GM12878 (cell line): ENCODE measurements at regions not wholly inside any gene's neighbourhood (a gene's known extent, or its start where the extent isn't known, plus 50 kb on each side); places are given as distances from the start of the nearest gene placed in this dataset.
"Not testable (repeated sequence)": the region's sequence is repeated elsewhere in the genome, so short reads cannot be mapped to it uniquely, and the experiment has no call there.

Experiments used
- ATAC-seq: fragments of 200-7000 bp; cut with Tn5 transposase; 3 replicates; pipeline ENCODE4 v1.9.1; 2020; ENCODE audit warnings: mild to moderate bottlenecking, moderate library complexity
- BruUV-seq: library from RNA; stranded (reverse); fragments of 400-500 nt; replicated peaks from 2 replicates; lab custom pipeline; 2021; lab: Mats Ljungman, UMichigan
- CTCF ChIA-PET: fragments of 300-600 bp; sonication (Branson Sonifier 250); formaldehyde crosslinking; extraction: SDS; loops from one replicate; lab custom pipeline; 2021; ENCODE audit warnings: inconsistent platforms; lab: Yijun Ruan, JAX
- POLR2A ChIA-PET: fragments of 350-600 bp; formaldehyde crosslinking; extraction: SDS; loops from one replicate; lab custom pipeline; 2021; ENCODE audit warnings: inconsistent platforms; lab: Charles Lee
- RAD21 ChIA-PET: fragments of 300-600 bp; sonication (Branson Sonifier 250); formaldehyde crosslinking; loops from one replicate; lab custom pipeline; 2023; ENCODE audit warnings: antibody characterized with exemption; ENCODE audit not compliant: unreplicated experiment; lab: Charles Lee
- SMC1A ChIA-PET: fragments of 300-600 bp; sonication (Branson Sonifier 250); formaldehyde crosslinking; loops from one replicate; lab custom pipeline; 2023; ENCODE audit not compliant: unreplicated experiment, uncharacterized antibody; lab: Charles Lee
- DNase-seq: peaks from one replicate; pipeline ENCODE4 v3.0.0-alpha.2; 2011; ENCODE audit warnings: low read depth, low spot score
- FAIRE-seq: peaks from 3 replicates; lab custom pipeline; 2011; peaks lifted over from hg19 to GRCh38; lab: Jason Lieb, UNC
- H2AFZ ChIP-seq: 2 replicates; pipeline ENCODE4 v1.6.0; 2011; ENCODE audit warnings: low read depth, low read length, control low read depth; ENCODE audit not compliant: control insufficient read depth
- H3K27ac ChIP-seq: 2 replicates; pipeline ENCODE4 v1.5.1; 2011; ENCODE audit warnings: control low read depth; ENCODE audit not compliant: control insufficient read depth, insufficient read depth
- H3K27me3 ChIP-seq, 2 experiments: replicated peaks in 1 of 2; 2 replicates each; pipeline versions ENCODE4 v1.6.0 to v1.6.1; 2011; ENCODE audit warnings: low read length in 1 of 2; ENCODE audit not compliant: control insufficient read depth in 2 of 2, insufficient read depth in 2 of 2
- H3K36me3 ChIP-seq, 2 experiments: 2 replicates each; pipeline ENCODE4 v1.5.1; 2011; ENCODE audit warnings: low read length in 1 of 2; ENCODE audit not compliant: control insufficient read depth in 2 of 2, insufficient read depth in 2 of 2
- H3K4me1 ChIP-seq: 2 replicates; pipeline ENCODE4 v1.6.1; 2011; ENCODE audit warnings: mild to moderate bottlenecking, low read length, moderate library complexity, mixed read lengths; ENCODE audit not compliant: control insufficient read depth, insufficient read depth
- H3K4me2 ChIP-seq: 2 replicates; pipeline ENCODE4 v1.6.0; 2011; ENCODE audit warnings: control low read depth; ENCODE audit not compliant: control insufficient read depth, insufficient read depth
- H3K4me3 ChIP-seq: fragments of 200-600 bp; sonication (generic); 2 replicates; pipeline ENCODE4 v1.5.1; 2016
- H3K79me2 ChIP-seq: 2 replicates; pipeline ENCODE4 v1.6.0; 2011; ENCODE audit warnings: low read length; ENCODE audit not compliant: control insufficient read depth, insufficient read depth
- H3K9ac ChIP-seq: 2 replicates; pipeline ENCODE4 v1.8.0; 2011; ENCODE audit warnings: low read length, control low read depth, mixed read lengths; ENCODE audit not compliant: control insufficient read depth, insufficient read depth
- H3K9me3 ChIP-seq: replicated peaks from 3 replicates; pipeline ENCODE4 v1.5.1; 2011; ENCODE audit warnings: mild to moderate bottlenecking, low read length; ENCODE audit not compliant: control insufficient read depth, insufficient read depth
- H4K20me1 ChIP-seq: 2 replicates; pipeline ENCODE4 v1.6.0; 2011; ENCODE audit not compliant: control insufficient read depth, insufficient read depth
- POLR2AphosphoS2 ChIP-seq: IDR thresholded peaks from 2 replicates; pipeline ENCODE4 v1.6.1; 2011; ENCODE audit warnings: low read depth, mild to moderate bottlenecking, low read length, improper control_type of control experiment, moderate library complexity
- SUPT20H ChIP-seq: IDR thresholded peaks from 2 replicates; pipeline ENCODE4 v1.6.1; 2011; ENCODE audit warnings: low read depth, mild to moderate bottlenecking, low read length, moderate library complexity, borderline replicate concordance; ENCODE audit not compliant: control insufficient read depth
- WRNIP1 ChIP-seq: IDR thresholded peaks from 2 replicates; pipeline ENCODE4 v1.6.1; 2011; ENCODE audit warnings: low read depth, low read length, improper control_type of control experiment, borderline replicate concordance
- WGBS: methylation state at CpG from one replicate; pipeline ENCODE4 v1.1.6; 2016; ENCODE audit warnings: low lambda C conversion rate; ENCODE audit not compliant: insufficient replicate concordance, insufficient coverage; ENCODE audit errors: missing lambda C conversion rate; 5-methylcytosine and 5-hydroxymethylcytosine counted together
- in situ Hi-C: fragments of 300-500 bp; cut with MboI; formaldehyde crosslinking; loops from 9 replicates; pipeline ENCODE4 v1.14.3; 2018; ENCODE audit warnings: mixed read lengths
- intact Hi-C: fragments of 100-400 bp; cut with micrococcal nuclease; formaldehyde crosslinking; loops from one replicate; pipeline ENCODE4 v1.14.2; 2022; ENCODE audit not compliant: unreplicated experiment
- TF ChIP-seq, protein P1 (sequence below): fragments of 150-350 bp; IDR thresholded peaks from 2 replicates; pipeline ENCODE4 v1.6.1; 2014; ENCODE audit warnings: mild to moderate bottlenecking, low read depth, low read length
- TF ChIP-seq, protein P2 (sequence below): fragments of 450-650 bp; IDR thresholded peaks from 2 replicates; pipeline ENCODE4 v1.6.1; 2017; ENCODE audit warnings: mild to moderate bottlenecking, moderate library complexity

DNA sequence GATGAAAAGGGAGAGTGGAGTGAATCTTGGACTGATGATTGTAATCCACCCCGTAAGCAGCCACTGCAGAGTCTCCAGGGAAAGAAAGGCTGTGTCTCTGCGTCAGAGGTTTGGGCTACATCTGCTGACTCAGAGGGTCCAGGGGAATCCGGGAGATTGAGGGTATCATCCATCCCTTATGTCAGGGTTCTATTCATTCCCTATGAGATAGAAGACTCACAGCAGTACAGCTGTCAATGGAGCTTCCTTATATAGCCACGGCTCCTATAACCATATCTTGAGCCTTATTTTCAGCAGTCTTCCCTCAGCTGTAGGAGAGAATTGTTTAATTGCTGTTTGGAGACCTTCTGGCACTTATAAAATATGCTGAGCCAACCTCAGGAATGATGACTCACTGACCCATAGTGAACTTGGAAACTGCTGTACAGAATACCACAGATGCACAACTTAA, 558.2 kb upstream of the PFKP start:
- FAIRE-seq = no peak
- no peaks in the 10 kb centered on the region for H4K20me1 ChIP-seq
- H3K79me2 ChIP-seq = no peaks in the 10 kb centered on the region
- SMC1A ChIA-PET = no interaction called here
- no peak overlapping the region for H3K9ac ChIP-seq
- H3K36me3 ChIP-seq = no peaks in the 10 kb centered on the region
- H3K27me3 ChIP-seq = no peaks in the 10 kb centered on the region
- DNase-seq = no peak
- BruUV-seq = no TSS peak
- CTCF ChIA-PET = no interaction called here
- no peak overlapping the region for H2AFZ ChIP-seq
- in situ Hi-C loops = no loop called here
- no peak overlapping the region for H3K27ac ChIP-seq
- no peak for ATAC-seq
- H3K4me2 ChIP-seq = no peak overlapping the region
- POLR2A ChIA-PET = no interaction called here
- no peaks in the 10 kb centered on the region for H3K9me3 ChIP-seq
- TF ChIP-seq WRNIP1 = no peak
- no peak for TF ChIP-seq POLR2AphosphoS2
- TF ChIP-seq, protein P1, sequence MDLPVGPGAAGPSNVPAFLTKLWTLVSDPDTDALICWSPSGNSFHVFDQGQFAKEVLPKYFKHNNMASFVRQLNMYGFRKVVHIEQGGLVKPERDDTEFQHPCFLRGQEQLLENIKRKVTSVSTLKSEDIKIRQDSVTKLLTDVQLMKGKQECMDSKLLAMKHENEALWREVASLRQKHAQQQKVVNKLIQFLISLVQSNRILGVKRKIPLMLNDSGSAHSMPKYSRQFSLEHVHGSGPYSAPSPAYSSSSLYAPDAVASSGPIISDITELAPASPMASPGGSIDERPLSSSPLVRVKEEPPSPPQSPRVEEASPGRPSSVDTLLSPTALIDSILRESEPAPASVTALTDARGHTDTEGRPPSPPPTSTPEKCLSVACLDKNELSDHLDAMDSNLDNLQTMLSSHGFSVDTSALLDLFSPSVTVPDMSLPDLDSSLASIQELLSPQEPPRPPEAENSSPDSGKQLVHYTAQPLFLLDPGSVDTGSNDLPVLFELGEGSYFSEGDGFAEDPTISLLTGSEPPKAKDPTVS = no peak
- no peak for TF ChIP-seq SUPT20H
- TF ChIP-seq, protein P2, sequence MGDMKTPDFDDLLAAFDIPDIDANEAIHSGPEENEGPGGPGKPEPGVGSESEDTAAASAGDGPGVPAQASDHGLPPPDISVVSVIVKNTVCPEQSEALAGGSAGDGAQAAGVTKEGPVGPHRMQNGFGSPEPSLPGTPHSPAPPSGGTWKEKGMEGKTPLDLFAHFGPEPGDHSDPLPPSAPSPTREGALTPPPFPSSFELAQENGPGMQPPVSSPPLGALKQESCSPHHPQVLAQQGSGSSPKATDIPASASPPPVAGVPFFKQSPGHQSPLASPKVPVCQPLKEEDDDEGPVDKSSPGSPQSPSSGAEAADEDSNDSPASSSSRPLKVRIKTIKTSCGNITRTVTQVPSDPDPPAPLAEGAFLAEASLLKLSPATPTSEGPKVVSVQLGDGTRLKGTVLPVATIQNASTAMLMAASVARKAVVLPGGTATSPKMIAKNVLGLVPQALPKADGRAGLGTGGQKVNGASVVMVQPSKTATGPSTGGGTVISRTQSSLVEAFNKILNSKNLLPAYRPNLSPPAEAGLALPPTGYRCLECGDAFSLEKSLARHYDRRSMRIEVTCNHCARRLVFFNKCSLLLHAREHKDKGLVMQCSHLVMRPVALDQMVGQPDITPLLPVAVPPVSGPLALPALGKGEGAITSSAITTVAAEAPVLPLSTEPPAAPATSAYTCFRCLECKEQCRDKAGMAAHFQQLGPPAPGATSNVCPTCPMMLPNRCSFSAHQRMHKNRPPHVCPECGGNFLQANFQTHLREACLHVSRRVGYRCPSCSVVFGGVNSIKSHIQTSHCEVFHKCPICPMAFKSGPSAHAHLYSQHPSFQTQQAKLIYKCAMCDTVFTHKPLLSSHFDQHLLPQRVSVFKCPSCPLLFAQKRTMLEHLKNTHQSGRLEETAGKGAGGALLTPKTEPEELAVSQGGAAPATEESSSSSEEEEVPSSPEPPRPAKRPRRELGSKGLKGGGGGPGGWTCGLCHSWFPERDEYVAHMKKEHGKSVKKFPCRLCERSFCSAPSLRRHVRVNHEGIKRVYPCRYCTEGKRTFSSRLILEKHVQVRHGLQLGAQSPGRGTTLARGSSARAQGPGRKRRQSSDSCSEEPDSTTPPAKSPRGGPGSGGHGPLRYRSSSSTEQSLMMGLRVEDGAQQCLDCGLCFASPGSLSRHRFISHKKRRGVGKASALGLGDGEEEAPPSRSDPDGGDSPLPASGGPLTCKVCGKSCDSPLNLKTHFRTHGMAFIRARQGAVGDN = no peak
- TF ChIP-seq, all 136 proteins: peak for 0
- no peak overlapping the region for H3K4me3 ChIP-seq
- RAD21 ChIA-PET = no interaction called here
- 26% methylated on average over 4 of the region's 4 CpGs for WGBS
- H3K4me1 ChIP-seq = no peaks in the 10 kb centered on the region
- intact Hi-C loops = no loop called here

DNA sequence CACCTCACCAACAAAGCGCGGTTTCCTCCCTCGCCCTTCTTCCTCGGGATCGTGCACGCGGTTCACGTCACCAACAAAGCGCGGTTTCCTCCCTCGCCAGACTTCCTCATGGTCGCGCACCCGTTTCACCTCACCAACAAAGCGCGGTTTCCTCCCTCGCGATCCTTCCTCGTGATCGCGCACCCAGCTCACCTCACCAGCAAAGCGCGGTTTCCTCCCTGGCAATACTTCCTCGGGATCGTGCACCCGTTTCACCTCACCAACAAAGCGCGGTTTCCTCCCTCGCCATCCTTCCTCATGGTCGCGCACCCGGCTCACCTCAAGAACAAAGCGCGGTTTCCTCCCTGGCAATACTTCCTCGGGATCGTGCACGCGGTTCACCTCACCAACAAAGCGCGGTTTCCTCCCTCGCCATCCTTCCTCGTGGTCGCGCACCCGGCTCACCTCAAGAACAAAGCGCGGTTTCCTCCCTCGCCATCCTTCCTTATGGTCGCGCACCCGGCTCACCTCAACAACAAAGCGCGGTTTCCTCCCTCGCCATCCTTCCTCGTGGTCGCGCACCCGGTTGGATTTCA, 565.9 kb upstream of the PFKP start:
- CTCF ChIA-PET, POLR2A ChIA-PET, DNase-seq, H3K27ac ChIP-seq, H4K20me1 ChIP-seq, intact Hi-C loops, H3K4me1 ChIP-seq, H3K4me3 ChIP-seq, ATAC-seq, H3K79me2 ChIP-seq, H3K9ac ChIP-seq, H3K4me2 ChIP-seq, FAIRE-seq, H3K36me3 ChIP-seq, RAD21 ChIA-PET, H3K27me3 ChIP-seq, H2AFZ ChIP-seq, H3K9me3 ChIP-seq, in situ Hi-C loops, SMC1A ChIA-PET, BruUV-seq: not testable (repeated sequence)
- 72% methylated on average over 20 of the region's 58 CpGs for WGBS
